ENCODE measurements at regions not wholly inside any gene's neighbourhood (a gene's known extent, or its start where the extent isn't known, plus 50 kb on each side); places are given as distances from the start of the nearest gene placed in this dataset.
A peak's percentile ranks its signal among the peaks of the same experiment; 100 is the strongest.

- DNase-seq = no peak
Measured at GRCh38 chr20:60820149-60820548, 431.9 kb upstream of the CDH4 start.

GRCh38 chr20:60820918-60821317 is 431.1 kb upstream of the CDH4 start:
- DNase-seq = no peak

DNA sequence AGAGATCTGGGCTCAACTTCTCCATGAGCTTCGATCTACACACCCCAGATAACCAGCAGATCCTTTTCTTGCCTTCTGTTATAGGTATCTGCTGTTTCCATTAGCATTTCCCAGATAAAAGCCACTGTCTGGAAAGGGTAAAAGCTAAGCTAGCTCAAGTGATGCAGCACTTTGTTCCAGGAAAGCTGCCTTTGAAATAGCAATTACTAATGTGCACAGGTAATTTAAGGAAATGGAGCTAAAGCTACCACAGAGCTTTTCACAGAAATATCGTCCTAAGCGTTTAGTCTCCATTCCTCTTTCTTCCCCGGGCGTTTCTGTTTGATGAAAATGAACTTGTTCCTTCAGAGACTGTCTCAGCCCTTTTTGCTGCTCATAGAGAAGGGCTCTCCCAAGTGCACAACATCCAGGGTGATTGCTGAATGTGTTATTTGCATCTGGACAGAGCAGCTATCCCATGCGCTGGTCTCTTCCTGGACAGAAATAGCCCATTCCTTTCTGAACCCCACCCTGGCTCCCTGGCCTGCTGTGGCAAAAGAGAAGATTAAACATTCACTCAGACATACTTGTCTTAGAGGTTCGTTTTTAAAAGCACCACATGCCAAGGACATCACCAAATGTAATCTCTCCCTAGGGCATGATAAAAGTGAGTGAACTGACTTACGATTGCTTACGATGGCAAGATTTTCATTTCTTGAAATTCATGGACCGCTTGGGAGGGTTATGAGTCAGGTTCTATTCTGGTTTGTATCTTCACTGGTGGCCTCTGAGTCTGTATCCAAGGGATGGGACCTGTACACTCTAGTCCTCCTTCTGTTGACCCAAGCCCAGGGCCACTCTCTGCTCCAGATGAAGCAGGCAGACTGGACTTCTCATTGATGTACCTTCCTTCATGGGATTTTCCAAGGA is 429.1 kb upstream of the CDH4 start:
- no peak for DNase-seq

- no peak for DNase-seq
Measured at GRCh38 chr20:60835876-60836275, 416.2 kb upstream of the CDH4 start.

DNA sequence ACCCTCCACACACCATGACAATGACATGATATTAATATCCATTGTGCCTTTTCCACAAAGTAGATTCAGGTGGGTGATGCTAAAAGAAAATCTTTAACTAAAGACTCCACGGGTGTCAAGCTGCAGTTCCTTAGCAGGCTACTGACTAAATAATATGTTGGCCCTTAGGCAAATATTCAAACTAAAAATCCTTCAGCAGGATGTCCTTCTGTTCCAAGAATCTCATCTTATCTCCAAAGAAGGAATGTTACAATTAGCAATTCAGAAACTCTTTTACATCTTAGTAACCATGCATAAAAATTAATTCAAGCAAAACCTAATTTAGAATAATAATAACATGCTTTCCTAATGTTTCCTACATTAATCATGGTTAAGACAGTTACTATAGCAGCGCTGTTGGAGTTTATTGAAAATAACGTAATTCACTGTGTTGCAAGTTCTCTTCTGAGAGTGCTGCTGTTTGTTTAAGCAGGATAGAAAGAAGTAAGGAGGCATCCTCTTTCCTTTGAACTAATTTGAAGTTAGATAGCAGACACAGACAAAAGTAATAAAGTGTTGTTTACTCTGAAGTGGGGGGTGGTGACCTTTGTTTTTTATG is 414.8 kb upstream of the CDH4 start:
- no peak for DNase-seq

- DNase-seq = no peak
Measured at GRCh38 chr20:60838297-60838696, 413.8 kb upstream of the CDH4 start.

GRCh38 chr20:60840971-60841370 is 411.1 kb upstream of the CDH4 start:
- no peak for DNase-seq

GRCh38 chr20:60845146-60845545 is 406.9 kb upstream of the CDH4 start:
- DNase-seq = no peak

DNA sequence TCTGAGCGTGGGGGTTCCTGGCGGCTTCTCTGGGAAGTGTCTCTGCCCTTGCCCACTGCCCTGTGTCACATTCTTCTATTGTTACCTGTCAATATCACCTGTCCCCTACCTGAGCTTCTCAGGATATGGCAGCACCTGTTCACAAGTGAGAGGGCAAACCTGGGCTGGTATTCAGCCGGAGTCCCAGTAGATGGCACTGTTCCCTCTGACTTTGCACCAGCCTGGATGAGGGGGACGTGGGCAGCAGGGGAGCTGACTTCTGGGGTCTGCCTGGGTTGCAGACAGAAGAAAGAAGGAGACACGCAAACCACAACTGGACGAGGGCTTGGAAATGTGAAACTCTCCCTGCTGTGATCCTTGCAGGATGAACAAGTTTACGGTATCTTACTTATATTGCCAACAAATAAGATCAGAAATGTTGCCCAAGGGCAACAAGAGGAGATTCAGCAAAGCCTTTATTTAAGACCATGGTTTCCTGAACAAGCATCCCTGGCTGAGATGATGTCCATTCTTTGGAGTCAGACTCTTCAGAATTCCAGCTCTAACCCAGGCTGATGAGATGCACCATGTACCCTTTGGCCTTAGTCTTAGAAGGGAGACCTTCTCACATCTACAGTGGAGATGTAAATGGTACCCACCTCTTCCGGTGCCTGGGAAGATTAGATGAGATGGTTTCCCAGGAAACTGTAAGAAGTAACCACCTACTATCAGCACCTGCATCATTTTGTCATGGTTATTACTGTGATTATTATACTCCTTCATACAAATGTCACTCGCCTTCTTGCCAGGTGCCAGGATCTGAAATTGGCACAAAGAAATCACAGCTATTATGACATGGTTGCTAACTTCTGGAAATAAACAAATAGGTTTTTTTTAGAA is 400.0 kb upstream of the CDH4 start:
- peak; percentile 17 for DNase-seq

DNA sequence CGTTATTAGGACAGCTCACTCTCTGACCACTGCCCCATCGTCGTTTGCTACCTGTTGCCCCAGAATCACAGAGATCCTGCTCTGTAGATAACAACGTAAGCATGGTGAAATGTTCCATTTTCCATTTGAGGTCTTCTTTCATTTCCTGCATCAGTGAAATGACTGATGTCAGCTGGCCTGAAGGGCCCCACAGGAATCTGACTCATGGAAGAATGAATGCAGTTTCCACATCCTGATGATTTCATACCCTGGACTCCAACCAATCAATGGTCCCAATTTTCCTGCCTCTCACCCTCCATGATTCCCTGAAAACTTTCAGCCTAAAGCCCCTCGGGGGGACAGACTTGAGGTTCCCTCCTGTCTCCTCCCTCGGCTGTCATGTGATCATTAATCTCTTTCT is 394.4 kb upstream of the CDH4 start:
- DNase-seq = no peak

GRCh38 chr20:60862601-60863000 is 389.5 kb upstream of the CDH4 start:
- DNase-seq = no peak

DNA sequence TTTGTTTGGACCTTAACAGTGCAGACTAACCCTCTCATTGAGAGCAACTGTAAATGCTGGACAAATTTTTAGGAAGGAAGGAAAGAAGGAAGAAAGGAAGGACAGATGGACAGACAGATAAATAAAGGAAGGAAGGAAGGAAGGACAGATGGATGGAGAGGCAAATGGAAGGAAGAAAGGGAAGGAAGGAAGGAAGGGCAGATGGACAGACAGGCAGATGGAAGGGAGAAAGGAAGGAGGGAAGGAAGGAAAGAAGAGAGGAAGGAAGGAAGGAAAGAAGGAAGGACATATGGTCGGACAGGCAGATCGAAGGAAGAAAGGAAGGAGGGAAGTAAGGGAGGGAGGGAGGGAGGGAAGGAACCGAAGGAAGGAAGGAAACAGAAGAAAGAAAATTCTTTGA is 388.5 kb upstream of the CDH4 start:
- no peak for DNase-seq

- no peak for DNase-seq
Measured at GRCh38 chr20:60867589-60867988, 384.5 kb upstream of the CDH4 start.

GRCh38 chr20:60868316-60868891 is 383.7 kb upstream of the CDH4 start:
- DNase-seq = no peak

DNA sequence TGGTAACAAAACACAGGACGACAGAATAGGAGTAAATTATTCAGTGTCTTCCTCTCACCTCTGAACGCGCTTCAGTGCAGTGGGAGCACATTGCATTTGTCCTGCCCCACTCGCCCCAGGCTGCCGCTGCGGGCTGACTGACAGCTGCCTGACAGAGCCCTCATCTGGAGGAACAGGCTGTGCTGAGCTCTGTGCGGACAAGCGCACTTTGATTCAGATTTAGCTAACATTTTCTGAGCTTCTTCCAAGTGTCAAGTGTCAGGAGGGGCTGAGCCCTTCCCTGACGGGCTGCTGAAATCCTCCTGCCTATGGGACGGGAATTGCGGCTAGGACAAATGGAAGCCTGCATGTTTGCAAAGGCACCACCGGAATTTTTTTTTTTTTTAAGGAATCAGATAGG is 383.0 kb upstream of the CDH4 start:
- no peak for DNase-seq

- DNase-seq = no peak
Measured at GRCh38 chr20:60869625-60870024, 382.4 kb upstream of the CDH4 start.

DNA sequence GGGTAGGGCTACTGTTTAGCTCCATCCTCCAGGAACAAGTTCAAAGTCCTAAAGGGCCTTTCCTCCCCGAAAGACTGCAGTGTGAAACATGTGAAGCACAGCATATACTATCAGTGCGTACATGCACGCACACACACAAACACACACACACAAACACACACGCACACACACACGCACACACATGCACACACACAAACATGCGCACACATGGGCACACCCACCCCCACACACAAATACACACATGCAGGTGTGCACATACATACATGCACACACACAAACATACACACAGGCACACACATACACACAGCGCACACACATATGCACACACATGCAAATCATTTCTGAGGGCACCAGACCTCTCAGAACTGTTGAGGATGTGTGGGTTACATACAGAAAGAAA is 382.0 kb upstream of the CDH4 start:
- no peak for DNase-seq

DNA sequence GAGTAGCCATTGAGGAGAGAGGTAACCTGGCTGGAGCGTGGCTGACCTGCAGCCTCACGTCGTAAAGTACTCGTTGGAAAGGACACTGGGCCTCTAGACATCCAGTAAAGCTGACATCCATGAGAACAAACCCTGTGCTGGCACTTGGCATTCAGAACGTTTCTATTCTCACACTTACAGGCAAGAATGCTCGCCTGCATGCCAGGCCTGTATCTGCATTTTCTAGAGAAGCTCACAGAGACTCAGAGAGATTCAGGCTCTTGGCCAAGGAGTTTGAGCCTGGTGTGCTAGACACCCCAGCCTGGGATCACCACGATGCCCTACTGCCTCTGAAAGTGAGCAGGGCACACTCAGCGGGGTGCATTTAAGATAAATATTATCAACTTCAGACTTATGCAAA is 379.8 kb upstream of the CDH4 start:
- DNase-seq = no peak

GRCh38 chr20:60877071-60877857 is 374.8 kb upstream of the CDH4 start:
- no peak for DNase-seq

DNA sequence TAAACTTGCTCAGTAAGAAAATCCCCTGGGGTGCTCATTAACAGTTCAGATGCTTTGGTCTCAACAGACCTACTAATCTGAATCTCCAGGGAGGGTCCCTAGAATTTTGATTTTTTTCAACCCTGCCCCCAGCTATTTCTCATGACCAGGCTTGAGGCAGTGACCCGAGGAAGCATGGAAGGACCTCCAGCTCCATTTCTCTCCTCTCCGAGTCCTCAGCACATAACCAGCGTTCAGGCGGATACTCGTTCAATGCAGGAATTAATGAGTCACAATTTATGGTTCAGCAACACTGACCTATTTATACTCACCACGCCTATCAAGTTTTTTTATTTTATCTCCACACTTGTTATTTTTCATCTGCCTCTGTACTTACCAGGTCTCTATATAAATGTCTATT is 369.2 kb upstream of the CDH4 start:
- DNase-seq = no peak

- no peak for DNase-seq
Measured at GRCh38 chr20:60883496-60883895, 368.6 kb upstream of the CDH4 start.

GRCh38 chr20:60884277-60884676 is 367.8 kb upstream of the CDH4 start:
- DNase-seq = no peak

Measured in NCI-H1092 (cell line).